A204.1 (cell line): ENCODE measurements at regions not wholly inside any gene's neighbourhood (a gene's known extent, or its start where the extent isn't known, plus 50 kb on each side); places are given as distances from the start of the nearest gene placed in this dataset.
"Not testable (repeated sequence)": the region's sequence is repeated elsewhere in the genome, so short reads cannot be mapped to it uniquely, and the experiment has no call there.

Experiments used
- FAIRE-seq: peaks from 2 replicates; lab custom pipeline; 2012; peaks lifted over from hg19 to GRCh38; lab: Jason Lieb, UNC

DNA sequence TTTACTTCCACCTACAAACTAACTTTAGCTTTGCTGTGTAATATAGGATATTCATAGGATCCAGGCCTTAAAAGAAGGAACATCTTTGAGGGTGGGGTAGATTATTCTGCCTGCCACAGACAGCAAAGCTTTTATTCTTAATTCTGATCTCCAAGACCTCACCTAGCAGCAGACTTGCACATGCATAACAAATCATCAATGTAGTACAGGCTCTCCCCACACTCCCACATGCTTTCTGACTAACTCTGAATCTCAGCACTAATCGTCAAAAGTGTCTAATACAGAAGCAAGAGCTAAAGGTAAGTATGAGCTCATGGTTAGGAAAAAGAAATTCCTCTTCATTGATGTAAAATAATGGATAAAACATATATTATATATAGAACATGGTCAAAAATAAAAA lies 1468.5 kb upstream of the B3GALT2 start:
- FAIRE-seq: no peak

DNA sequence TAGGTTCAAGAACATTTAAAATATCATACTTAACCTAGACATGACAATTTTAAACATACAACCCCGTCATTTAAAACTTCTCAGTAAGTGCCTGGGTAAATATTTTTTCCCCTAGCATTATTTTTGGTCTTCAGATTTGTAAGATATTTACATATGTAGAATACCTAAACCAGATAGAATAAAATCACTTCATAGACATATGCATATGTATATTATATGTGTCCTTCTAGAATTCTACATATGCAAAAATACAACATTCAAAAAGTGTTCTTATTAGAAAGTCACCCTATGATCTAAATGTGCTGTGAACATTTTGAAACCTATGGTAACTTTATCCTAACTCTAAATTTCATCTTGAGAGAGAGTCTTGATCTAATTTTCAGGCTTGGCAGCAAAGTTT lies 1467.0 kb upstream of the B3GALT2 start:
- no peak for FAIRE-seq

- no peak for FAIRE-seq
These were observed 1460.7 kb upstream of the B3GALT2 start for GRCh38 chr1:194647118-194647517.

DNA sequence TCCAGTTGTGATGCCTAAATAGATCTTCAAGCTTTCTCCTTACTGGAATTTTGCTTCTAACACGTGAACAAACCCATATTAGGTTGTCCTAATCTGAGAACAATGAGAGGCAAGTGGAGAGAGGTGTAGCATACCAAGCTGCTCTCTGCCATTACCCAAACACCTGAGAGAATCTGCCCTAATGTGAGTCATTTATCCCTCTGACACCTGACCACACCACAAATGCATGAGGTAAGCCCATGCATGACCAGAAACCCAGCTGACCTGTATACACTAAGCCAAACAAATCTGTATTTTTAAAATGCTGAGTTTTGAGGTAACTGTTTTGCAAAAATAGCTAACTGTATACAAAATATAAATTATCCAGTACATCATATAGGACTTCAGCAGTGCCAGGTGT lies 1458.1 kb upstream of the B3GALT2 start:
- no peak for FAIRE-seq

DNA sequence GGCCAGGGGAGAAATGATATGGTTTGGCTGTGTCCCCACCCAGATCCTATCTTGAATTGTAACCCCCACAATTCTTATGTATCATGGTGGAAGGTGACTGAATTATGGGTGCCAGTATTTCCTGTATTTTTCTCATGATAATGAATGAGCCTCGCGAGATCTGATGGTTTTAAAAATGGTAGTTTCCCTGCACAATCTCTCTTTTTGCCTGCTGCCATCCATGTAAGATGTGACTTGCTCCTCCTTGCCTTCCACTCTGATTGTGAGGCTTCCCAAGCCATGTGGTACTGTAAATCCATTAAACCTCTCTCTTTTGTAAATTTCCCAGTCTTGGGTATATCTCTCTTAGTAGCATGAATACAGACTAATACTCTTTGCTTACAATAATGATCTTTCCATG lies 1453.9 kb upstream of the B3GALT2 start:
- no peak for FAIRE-seq

GRCh38 chr1:194629011-194629410 lies 1442.6 kb upstream of the B3GALT2 start:
- no peak for FAIRE-seq

- FAIRE-seq: no peak
These were observed 1438.4 kb upstream of the B3GALT2 start for GRCh38 chr1:194624833-194625232.

DNA sequence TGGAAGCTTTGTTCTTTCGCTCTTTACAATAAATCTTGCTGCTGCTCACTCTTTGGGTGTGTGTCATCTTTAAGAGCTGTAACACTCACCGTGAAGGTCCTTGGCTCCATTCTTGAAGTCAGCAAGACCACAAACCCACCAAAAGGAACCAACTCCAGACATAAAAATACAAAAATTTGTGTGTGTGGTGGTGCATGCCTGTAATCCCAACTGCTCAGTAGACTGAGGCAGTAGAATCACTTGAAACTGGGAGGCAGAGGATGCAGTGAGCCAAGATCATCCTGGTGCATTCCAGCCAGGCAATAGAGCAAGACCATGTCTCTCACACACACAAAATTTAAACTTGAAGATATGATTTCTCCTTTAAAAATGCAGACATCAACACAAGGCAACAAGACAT lies 1431.7 kb upstream of the B3GALT2 start:
- no peak for FAIRE-seq

- not testable (repeated sequence) for FAIRE-seq
These were observed 1430.9 kb upstream of the B3GALT2 start for GRCh38 chr1:194617272-194617671.

GRCh38 chr1:194616835-194617234 lies 1430.4 kb upstream of the B3GALT2 start:
- FAIRE-seq: no peak

DNA sequence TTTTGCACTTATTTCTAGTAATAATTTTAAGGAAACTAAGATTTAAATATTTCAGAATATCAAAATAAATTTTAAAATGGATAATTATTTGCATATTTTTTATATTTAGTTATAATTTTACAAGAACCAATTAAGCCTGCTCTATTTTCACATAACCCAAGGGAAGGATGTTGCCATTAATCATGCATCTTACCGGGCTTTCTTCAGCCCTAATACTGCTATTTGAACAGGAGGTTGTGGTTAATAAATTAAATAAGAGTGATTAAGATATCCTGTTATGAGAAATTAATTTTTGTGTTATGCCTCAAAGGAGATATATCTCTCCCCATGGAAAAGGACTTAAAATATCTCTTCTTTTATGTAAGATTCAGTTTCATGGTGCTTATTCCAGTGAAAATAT lies 1415.8 kb upstream of the B3GALT2 start:
- no peak for FAIRE-seq

DNA sequence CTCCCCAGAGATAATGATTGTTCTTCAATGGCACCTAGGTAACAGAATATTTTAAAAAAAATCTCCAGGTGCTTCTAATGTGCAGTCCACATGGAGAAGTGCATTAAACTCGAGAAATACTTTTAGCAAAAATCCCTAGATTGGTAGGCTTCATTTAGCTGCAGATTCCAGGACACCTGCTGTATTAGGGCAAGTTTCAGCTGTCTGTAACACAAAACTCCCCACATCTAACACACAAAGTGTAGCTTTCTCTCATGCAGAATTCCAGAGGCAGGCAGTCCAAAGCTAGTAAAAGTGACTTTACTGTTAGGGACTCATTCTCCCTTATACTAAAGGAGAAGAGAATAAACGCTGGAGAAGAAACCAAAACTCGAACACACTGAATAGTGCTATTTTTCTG lies 1414.3 kb upstream of the B3GALT2 start:
- FAIRE-seq: no peak

DNA sequence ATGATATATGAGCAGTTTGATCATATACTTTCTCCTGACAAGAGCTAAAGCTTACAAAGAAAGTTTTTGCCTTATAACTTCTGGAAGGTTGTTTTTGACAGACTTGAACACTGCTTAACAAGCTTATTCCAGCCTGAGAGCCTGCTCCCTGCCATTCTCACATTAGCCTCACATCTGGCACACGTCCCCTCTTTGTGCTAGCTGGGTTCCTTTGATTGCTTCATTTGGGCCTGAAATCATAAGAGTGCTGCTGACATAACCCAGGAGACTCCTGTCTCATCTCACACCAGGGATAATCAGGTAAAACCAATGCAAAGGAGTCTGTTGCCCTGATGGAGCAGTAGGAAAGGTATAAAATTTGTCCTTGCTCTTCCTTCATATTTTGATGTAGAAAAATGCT lies 1411.7 kb upstream of the B3GALT2 start:
- FAIRE-seq: no peak

DNA sequence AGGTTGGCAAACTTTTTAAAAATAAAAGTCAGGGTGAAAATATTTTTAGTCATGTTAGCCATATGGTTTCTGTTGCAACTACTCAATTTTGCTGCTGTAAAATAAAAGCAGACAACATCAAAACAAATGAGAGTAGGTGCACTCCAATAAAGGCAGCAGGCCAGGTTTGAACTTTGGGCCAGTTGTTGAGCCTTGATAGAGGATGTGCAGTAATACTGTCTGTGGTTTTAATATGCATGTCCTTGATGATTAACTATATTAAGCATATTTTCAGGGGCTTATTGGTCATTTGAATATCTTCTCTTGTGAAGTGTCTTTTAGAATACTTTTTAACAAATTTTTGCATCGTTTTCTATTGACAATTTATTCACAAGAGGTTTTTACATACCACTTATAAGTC lies 1399.9 kb upstream of the B3GALT2 start:
- no peak for FAIRE-seq

DNA sequence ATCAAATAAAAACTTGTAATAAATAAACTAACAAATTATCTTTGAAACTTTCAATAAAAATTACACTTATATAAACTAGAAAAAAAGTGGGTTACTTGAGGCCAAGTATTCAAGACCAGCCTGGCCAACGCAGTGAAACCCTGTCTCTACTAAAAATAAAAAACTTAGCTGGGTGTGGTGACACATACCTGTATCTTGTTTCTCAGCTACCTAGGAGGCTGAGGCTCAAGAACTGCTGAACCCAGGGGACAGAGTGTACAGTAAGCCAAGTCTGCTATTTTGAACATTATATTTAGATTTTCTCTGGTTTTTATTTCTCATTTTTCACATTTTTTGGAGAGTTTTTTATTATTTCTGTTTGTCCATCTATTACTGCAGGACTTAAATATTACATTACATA lies 1397.6 kb upstream of the B3GALT2 start:
- FAIRE-seq: no peak

DNA sequence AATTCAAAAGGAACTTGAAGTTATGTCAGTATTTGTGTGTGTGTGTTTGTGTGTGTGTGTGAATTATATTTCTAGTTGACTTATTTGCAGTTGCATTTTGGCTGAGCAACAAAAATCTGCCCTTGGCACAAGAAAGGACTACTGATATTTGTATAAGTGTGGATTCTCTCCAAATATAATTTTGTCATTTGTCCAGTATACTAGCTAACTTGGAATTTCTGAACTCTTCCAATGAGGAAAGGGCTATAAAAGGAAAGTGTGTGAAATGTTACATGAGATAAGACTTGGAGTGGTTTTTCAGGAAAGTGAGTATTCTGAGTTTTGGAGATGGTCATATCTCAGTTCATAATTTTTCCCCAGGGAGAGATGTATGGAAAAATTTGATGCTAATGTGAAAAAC lies 1384.1 kb upstream of the B3GALT2 start:
- FAIRE-seq: no peak

DNA sequence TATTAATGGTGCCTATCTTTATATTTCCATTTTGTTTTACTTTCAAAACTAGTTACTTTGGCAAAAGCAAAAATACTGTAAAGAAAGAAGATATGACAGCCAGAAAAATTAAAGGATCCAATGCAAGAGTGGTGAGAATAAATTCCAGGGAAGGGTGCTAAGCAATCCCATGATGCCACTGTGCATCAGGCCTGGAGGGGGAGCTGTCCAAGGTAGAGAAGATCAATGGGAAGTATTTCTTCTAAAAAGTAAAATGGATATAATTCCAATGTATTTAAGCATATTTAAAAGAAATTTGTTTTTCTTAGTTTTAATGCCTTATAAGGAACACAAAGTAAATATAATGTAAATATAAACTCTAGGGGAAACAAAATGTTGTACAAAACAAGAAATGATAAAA lies 1382.2 kb upstream of the B3GALT2 start:
- FAIRE-seq: no peak

GRCh38 chr1:194548071-194548470 lies 1361.7 kb upstream of the B3GALT2 start:
- no peak for FAIRE-seq

GRCh38 chr1:194544012-194544411 lies 1357.6 kb upstream of the B3GALT2 start:
- no peak for FAIRE-seq

GRCh38 chr1:194538453-194538852 lies 1352.0 kb upstream of the B3GALT2 start:
- FAIRE-seq: no peak

DNA sequence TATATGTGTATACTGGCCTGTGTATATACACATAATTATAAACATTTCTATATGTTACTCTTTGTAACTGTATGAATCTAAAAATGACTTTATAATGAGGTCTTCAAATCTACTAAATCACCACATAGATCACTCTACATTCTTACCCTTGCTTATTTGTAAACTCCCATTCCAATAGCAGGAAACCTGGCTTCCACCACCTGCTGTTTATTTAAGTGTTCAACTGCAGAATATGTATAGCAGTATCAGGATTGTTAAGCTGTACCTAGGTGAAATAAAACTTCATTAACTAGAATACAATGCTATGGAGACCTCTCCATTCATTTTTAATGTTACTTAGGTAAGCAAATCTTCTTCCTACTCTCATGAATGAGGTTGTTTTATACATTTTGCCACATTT lies 1351.1 kb upstream of the B3GALT2 start:
- FAIRE-seq: no peak

GRCh38 chr1:194535369-194535768 lies 1349.0 kb upstream of the B3GALT2 start:
- no peak for FAIRE-seq

- FAIRE-seq: no peak
These were observed 1348.4 kb upstream of the B3GALT2 start for GRCh38 chr1:194534784-194535183.

GRCh38 chr1:194533641-194534040 lies 1347.2 kb upstream of the B3GALT2 start:
- no peak for FAIRE-seq

DNA sequence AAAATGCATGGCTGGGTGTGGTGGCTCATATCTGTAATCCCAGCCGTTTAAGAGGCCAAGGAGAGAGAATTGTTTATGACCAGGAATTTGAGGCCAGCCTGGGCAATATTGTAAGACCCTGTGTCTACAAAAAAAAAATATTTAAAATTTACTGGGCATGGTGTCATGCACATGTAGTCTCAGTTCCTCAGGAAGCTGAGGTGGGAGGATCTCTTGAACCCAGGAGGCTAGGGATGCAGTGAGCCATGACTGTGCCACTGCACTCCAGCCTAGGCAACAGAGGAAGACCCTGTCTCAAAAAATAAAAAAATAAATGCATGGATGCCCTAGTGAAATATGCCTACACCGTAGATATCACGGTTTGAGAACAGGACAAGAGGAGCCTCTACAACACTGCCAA lies 1331.2 kb upstream of the B3GALT2 start:
- FAIRE-seq: no peak

- FAIRE-seq: no peak
These were observed 1329.5 kb upstream of the B3GALT2 start for GRCh38 chr1:194515916-194516315.
